ENCODE measurements at regions not wholly inside any gene's neighbourhood (a gene's known extent, or its start where the extent isn't known, plus 50 kb on each side); places are given as distances from the start of the nearest gene placed in this dataset.
"Not testable (repeated sequence)": the region's sequence is repeated elsewhere in the genome, so short reads cannot be mapped to it uniquely, and the experiment has no call there.

DNA sequence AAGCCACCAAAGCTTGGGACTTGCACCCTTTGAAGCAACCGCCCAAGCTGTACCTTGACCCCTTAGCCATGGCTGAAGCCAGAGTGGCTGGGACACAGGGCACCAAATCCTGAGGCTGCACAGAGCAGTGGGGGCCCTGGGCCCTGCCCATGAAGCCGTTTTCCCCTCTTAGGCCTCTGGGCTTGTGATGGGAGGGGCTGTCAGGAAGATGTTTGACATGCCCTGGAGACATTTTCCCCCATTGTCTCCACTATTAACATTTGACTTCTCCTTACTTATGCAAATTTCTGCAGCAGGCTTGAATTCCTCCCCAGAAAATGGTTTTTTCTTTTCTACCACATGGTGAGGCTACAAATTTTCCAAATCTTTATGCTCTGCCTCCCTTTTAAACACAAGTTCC, 522.2 kb downstream of the EDEM1 start:
- no peak overlapping the region for H3K4me3 ChIP-seq (ENCODE audit: control insufficient read depth, low read depth, low read length)
- no peak for DNase-seq (ENCODE audit: low read depth)
- no peak for TF ChIP-seq CTCF (conservative IDR thresholded peaks at IDR 0.05; ENCODE audit: control insufficient read depth, insufficient read depth, low read depth, low read length)

GRCh38 chr3:5710718-5711117, 523.2 kb downstream of the EDEM1 start:
- no peak for DNase-seq (ENCODE audit: low read depth)
- TF ChIP-seq CTCF (conservative IDR thresholded peaks at IDR 0.05; ENCODE audit: control insufficient read depth, insufficient read depth, low read depth, low read length): no peak
- no peak overlapping the region for H3K4me3 ChIP-seq (ENCODE audit: control insufficient read depth, low read depth, low read length)

DNA sequence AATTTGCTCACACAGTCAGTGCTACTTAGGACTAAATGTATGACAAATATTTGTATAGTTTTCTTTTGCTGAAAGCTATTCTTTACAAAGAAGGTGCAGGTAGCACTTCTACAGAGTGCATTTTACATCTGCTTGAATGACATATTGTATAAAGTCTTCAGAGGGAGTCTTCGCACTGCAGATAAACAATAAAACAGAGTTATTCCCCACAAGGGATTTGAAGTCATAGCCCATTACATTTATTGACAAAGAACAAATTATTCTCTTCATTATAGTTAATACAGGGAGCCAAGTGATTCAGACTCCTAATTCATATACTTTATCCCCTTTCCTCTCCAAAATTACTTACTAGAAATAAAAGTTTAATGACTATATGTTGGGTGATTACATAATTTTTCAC, 529.7 kb downstream of the EDEM1 start:
- H3K4me3 ChIP-seq (ENCODE audit: control insufficient read depth, low read depth, low read length): no peak overlapping the region
- DNase-seq (ENCODE audit: low read depth): no peak
- TF ChIP-seq CTCF (conservative IDR thresholded peaks at IDR 0.05; ENCODE audit: control insufficient read depth, insufficient read depth, low read depth, low read length): no peak

- not testable (repeated sequence) for H3K4me3 ChIP-seq (ENCODE audit: control insufficient read depth, low read depth, low read length); DNase-seq (ENCODE audit: low read depth)
Observed at GRCh38 chr3:5719668-5720067, 532.2 kb downstream of the EDEM1 start.

DNA sequence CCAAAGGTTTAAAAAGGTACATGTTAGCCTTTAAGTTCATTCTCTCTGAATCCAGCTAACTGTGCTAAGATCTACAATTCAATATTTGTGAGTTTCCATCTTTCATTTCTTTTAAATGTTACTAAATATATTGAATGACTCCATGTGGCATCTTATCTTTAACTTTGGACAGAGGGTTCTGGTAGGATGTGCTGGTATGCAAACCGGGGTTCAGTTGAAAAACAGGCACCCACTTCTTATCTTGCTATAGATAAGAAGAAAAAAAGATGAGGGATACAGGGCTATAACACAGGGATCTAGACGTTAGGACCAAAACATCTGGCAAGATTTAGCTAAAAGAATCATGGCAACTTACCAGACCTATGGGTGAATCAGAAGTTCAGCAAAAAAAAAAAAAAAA, 538.3 kb downstream of the EDEM1 start:
- TF ChIP-seq CTCF (conservative IDR thresholded peaks at IDR 0.05; ENCODE audit: control insufficient read depth, insufficient read depth, low read depth, low read length): no peak
- DNase-seq (ENCODE audit: low read depth): no peak
- no peak overlapping the region for H3K4me3 ChIP-seq (ENCODE audit: control insufficient read depth, low read depth, low read length)

DNA sequence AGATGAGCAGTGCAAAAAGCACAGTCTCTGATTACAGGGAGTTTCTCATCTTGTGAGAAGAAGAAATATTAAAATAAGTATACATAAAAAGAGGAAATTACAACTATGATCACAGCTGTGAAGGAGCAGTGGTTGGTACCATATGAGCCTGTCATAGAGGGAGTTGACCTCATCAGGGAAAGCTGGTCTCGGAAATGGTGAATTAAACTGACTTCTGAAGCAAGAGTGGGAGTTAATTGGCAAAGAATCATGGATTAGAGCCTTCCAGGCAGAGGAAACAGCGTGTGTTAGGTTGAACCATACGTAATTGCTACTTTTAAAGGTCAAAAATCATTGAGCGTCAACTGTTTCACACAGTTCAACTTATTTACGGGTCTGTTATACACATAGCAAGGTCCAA, 539.1 kb downstream of the EDEM1 start:
- TF ChIP-seq CTCF (conservative IDR thresholded peaks at IDR 0.05; ENCODE audit: control insufficient read depth, insufficient read depth, low read depth, low read length): no peak
- DNase-seq (ENCODE audit: low read depth): no peak
- no peak overlapping the region for H3K4me3 ChIP-seq (ENCODE audit: control insufficient read depth, low read depth, low read length)

DNA sequence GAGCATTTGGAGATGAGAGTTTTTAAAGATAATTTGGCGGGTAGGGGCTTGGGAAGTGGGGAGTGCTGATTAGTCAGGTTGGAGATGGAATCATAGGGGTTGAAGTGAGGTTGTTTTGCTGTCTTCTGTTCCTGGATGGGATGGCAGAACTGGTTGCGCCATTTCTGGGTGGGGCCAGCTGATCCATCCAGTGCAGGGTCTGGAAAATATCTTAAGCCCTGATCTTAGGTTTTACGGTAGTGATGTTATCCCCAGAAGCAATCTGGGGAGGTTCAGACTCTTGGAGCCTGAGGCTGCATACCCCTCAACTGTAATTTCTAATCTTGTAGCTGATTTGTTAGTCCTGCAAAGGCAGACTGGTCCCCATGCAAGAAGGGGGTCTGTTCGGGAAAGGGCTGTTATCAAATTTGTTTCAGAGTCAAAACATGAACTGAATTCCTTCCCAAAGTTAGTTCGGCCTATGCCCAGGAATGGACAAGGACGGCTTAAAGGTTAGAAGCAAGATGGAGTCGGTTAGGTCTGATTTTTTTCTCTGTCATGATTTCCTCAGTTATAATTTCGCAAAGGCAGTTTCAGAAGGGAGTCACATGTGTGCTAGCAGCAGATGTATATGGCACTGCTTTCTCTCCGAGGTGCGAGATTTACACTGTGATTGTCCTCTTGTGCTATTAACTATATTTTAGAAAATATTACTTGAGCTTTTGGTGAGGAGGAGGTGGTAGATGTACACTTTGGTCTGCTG, 540.4 kb downstream of the EDEM1 start:
- no peak for DNase-seq (ENCODE audit: low read depth)
- H3K4me3 ChIP-seq (ENCODE audit: control insufficient read depth, low read depth, low read length): no peak overlapping the region
- TF ChIP-seq CTCF (conservative IDR thresholded peaks at IDR 0.05; ENCODE audit: control insufficient read depth, insufficient read depth, low read depth, low read length): no peak
